ENCODE measurements at regions not wholly inside any gene's neighbourhood (a gene's known extent, or its start where the extent isn't known, plus 50 kb on each side); places are given as distances from the start of the nearest gene placed in this dataset.

DNA sequence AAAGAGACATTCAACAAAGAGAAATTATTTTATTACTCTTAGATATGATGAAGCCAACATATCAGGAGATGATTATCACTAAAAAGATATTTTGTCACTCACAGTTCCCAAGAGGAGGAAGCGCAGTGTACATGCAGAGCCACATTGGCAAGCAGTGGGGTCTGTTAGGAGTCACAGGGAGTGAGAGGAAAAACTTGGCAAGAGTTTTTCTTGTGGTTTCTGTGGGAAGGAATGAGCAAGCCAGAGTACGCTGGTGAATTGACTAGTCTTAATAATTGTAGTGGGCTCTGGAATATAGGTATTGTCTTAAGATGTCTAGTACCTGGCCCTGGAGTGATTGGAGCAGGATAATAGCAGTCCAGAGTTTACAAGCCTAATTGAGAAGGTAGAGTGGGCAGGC is 1095.2 kb downstream of the GRIK2 start:
- Histone ChIP-seq H3K9me3 (no peaks in the 10 kb centered on the region), H3K27me3 (no peaks in the 10 kb centered on the region), H3K4me1 (no peaks in the 10 kb centered on the region), H3K4me3 (no peak overlapping the region), H3K36me3 (no peaks in the 10 kb centered on the region), H3K27ac (no peak overlapping the region)
- DNase-seq (ENCODE audit: low spot score in 2 of 2): no peak
- TF ChIP-seq POLR2A (IDR thresholded peaks at IDR 0.05): no peak
- TF ChIP-seq, protein P1, sequence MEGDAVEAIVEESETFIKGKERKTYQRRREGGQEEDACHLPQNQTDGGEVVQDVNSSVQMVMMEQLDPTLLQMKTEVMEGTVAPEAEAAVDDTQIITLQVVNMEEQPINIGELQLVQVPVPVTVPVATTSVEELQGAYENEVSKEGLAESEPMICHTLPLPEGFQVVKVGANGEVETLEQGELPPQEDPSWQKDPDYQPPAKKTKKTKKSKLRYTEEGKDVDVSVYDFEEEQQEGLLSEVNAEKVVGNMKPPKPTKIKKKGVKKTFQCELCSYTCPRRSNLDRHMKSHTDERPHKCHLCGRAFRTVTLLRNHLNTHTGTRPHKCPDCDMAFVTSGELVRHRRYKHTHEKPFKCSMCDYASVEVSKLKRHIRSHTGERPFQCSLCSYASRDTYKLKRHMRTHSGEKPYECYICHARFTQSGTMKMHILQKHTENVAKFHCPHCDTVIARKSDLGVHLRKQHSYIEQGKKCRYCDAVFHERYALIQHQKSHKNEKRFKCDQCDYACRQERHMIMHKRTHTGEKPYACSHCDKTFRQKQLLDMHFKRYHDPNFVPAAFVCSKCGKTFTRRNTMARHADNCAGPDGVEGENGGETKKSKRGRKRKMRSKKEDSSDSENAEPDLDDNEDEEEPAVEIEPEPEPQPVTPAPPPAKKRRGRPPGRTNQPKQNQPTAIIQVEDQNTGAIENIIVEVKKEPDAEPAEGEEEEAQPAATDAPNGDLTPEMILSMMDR (IDR thresholded peaks at IDR 0.05): no peak
- TF ChIP-seq EP300 (IDR thresholded peaks at IDR 0.05): no peak
- WGBS, 2 donors: 73 to 82% methylated on average over 2 of the region's 2 CpGs

DNA sequence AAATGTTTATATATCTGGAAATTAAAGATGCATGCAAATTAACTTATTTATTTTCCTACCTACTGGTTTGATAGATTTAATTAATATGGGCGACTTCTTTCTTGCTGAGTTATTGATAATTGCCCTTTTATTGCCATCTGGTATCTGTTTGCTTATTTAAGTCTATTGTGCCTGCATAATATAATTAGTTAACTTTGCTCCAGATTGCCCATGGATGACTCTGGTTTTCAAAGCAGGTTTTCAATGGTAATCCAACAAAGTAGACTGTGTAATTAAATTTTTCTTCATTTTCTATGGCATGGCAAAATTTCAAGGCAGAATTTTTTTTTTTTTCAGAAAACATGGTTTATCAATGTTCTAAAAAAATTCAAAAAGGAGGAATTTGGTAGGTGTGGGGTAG is 1092.0 kb downstream of the GRIK2 start:
- Histone ChIP-seq H3K4me3 (no peak overlapping the region), H3K4me1 (no peaks in the 10 kb centered on the region), H3K9me3 (no peaks in the 10 kb centered on the region), H3K36me3 (no peaks in the 10 kb centered on the region), H3K27ac (no peak overlapping the region), H3K27me3 (no peaks in the 10 kb centered on the region)
- TF ChIP-seq, protein P1 (IDR thresholded peaks at IDR 0.05): no peak
- TF ChIP-seq POLR2A (IDR thresholded peaks at IDR 0.05) (no peak), EP300 (IDR thresholded peaks at IDR 0.05) (no peak)
- WGBS, 2 donors: 80 to 82% methylated on average over 1 of the region's 1 CpG
- DNase-seq (ENCODE audit: low spot score in 2 of 2): no peak

DNA sequence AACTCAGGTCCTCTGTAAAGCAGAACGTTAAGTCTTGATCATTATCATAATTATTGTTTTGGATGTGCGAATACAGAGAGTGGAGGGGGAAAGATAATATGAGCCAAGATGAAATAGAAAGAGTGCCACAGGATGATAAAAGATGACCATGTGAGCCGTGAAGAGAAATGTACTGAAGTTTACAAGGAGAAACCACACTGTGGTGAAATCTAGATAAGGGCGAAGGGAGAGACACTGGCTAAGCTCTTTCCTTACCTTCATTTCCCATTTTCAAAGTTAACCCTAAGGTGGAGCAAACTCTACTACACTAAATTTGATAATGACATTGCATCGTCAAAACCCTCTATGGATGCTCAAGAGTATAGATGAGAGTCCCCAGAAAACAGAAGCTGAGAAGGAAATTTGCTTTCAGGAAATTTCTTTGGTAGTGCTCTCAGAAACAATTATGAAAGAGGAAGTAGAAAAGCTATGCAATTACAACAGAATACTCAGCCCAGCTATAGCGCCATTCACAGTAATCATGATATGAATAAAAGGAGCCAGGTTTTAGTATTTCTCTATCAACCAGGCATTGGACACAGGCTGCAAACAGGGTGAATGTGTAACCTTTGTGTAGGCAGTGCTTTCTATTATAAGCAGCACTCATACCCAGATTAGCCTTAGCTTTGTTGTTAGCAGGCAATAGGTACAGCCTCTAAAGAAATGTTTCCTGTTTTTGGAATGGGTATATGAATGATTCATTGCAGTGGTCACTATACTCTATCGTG is 1080.7 kb downstream of the GRIK2 start:
- H3K4me1 ChIP-seq: no peaks in the 10 kb centered on the region
- TF ChIP-seq POLR2A (IDR thresholded peaks at IDR 0.05): no peak
- TF ChIP-seq, protein P1 (IDR thresholded peaks at IDR 0.05): no peak
- no peak for TF ChIP-seq EP300 (IDR thresholded peaks at IDR 0.05)
- no peak for DNase-seq (ENCODE audit: low spot score in 2 of 2)
- H3K27ac ChIP-seq: no peak overlapping the region
- peaks cover 0 to 8% (median 0%) of the 10 kb centered on the region in 4 donors for H3K9me3 ChIP-seq
- no peaks in the 10 kb centered on the region for H3K36me3 ChIP-seq
- no peaks in the 10 kb centered on the region for H3K27me3 ChIP-seq
- no peak overlapping the region for H3K4me3 ChIP-seq
- 78 to 84% methylated on average over 7 of the region's 7 CpGs for WGBS, 2 donors

DNA sequence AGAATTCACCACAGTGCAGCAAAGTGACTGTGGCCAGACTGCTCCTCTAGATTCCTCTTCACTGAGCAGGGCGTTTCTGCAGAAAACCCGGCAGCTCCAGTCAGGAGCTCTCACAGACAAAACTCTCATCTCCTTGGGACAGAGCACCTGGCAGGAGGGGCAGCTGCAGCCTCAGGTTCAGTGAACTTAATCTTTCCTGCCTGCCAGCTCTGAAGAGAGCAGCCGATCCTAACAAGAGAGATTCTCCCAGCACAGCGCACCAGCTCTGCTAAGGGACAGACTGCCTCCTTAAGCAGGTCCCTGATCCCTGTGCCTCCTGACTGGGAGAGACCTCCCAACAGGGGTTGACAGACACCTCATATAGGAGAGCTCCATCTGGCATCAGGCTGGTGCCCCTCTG is 1065.5 kb downstream of the GRIK2 start:
- WGBS, 2 donors: 92 to 100% methylated on average over 2 to 4 of the region's 4 CpGs
- no peak for TF ChIP-seq EP300 (IDR thresholded peaks at IDR 0.05)
- TF ChIP-seq, protein P1 (IDR thresholded peaks at IDR 0.05): no peak
- no peak for TF ChIP-seq POLR2A (IDR thresholded peaks at IDR 0.05)

DNA sequence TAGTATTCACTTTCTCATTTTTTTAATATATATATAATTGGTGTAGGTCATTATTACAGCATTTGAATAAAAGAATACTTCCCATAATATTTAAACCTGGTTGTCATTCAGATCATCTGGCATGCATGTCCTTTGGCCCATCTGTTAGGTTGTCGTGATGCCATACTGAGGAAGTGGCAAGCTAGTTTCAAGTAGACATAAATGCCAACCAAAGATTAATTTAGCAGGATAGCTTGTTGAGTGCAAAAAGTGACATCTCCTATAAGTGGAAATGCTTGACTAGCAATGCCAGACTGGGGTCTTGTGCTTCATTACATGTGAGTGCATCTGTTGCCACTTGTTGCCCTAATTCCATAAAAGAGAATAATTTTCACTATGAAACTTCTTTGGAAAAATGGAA is 1044.7 kb downstream of the GRIK2 start:
- H3K4me1 ChIP-seq: no peaks in the 10 kb centered on the region
- WGBS, 2 donors: 85 to 86% methylated on average over 1 of the region's 1 CpG
- H3K36me3 ChIP-seq: no peaks in the 10 kb centered on the region
- H3K4me3 ChIP-seq: no peak overlapping the region
- TF ChIP-seq EP300 (IDR thresholded peaks at IDR 0.05) (no peak), POLR2A (IDR thresholded peaks at IDR 0.05) (no peak)
- TF ChIP-seq, protein P1 (IDR thresholded peaks at IDR 0.05): no peak
- no peaks in the 10 kb centered on the region for H3K27me3 ChIP-seq
- H3K9me3 ChIP-seq: no peaks in the 10 kb centered on the region
- no peak for DNase-seq (ENCODE audit: low spot score in 2 of 2)
- no peak overlapping the region for H3K27ac ChIP-seq

More for the DNA sequence above, 1065.5 kb downstream of the GRIK2 start:
- Histone ChIP-seq H3K27ac (no peak overlapping the region), H3K4me1 (no peaks in the 10 kb centered on the region), H3K9me3 (peaks cover 0 to 5% (median 0%) of the 10 kb centered on the region in 4 donors), H3K36me3 (no peaks in the 10 kb centered on the region), H3K27me3 (no peaks in the 10 kb centered on the region), H3K4me3 (no peak overlapping the region)
- no peak for DNase-seq (ENCODE audit: low spot score in 2 of 2)

Measured in tibial nerve (tissue), 4 donors.